Glutamatergic neuron (in vitro differentiated cells): ENCODE measurements at regions not wholly inside any gene's neighbourhood (a gene's known extent, or its start where the extent isn't known, plus 50 kb on each side); places are given as distances from the start of the nearest gene placed in this dataset.

Source experiments
- DNase-seq: peaks from one replicate; pipeline ENCODE4 v3.0.0; 2022
- H3K27ac Mint-ChIP-seq: one replicate; pipeline ENCODE4 v1.8.0; 2020; ENCODE audit warnings: mild to moderate bottlenecking, mixed read lengths, inconsistent platforms; ENCODE audit not compliant: unreplicated experiment
- H3K27me3 Mint-ChIP-seq: one replicate; pipeline ENCODE4 v1.8.0; 2020; ENCODE audit warnings: mild to moderate bottlenecking, moderate library complexity, mixed read lengths, inconsistent platforms; ENCODE audit not compliant: unreplicated experiment
- H3K36me3 Mint-ChIP-seq: one replicate; pipeline ENCODE4 v1.8.0; 2020; ENCODE audit warnings: mild to moderate bottlenecking, mixed read lengths, inconsistent platforms; ENCODE audit not compliant: unreplicated experiment
- H3K4me1 Mint-ChIP-seq: one replicate; pipeline ENCODE4 v1.8.0; 2020; ENCODE audit warnings: mild to moderate bottlenecking, low read depth, mixed read lengths, inconsistent platforms; ENCODE audit not compliant: unreplicated experiment
- H3K4me3 Mint-ChIP-seq: one replicate; pipeline ENCODE4 v1.8.0; 2020; ENCODE audit warnings: mild to moderate bottlenecking, mixed read lengths, inconsistent platforms; ENCODE audit not compliant: unreplicated experiment
- H3K9me3 Mint-ChIP-seq: one replicate; pipeline ENCODE4 v1.8.0; 2020; ENCODE audit warnings: mild to moderate bottlenecking, moderate library complexity, mixed read lengths, inconsistent platforms; ENCODE audit not compliant: unreplicated experiment
- TF ChIP-seq, protein P1 (sequence below): fragments of 200-600 bp; sonication (generic); IDR thresholded peaks from one replicate; pipeline ENCODE4 v1.5.0; 2021; ENCODE audit not compliant: partially characterized antibody, unreplicated experiment

DNA sequence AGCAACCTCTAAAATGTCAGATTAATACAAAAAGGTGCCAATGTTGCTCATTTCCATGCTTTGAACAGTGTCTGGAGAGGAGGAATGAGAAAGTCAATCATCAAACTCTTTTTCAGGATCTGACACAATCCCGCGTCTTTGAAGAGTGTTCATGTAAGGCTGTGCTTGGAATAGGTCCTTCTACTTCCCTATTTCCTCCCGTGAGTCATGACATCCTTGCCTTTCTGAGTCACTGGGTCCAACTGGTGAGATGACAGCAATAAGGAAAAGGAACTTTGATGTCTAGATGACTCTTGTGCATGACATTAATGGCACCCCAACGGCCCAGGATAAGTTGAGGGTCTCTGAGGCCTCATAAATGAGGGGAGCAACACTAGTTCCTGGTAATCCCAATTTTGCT, 109.0 kb upstream of the CELF4 start:
- H3K36me3 Mint-ChIP-seq, result no peaks in the 10 kb centered on the region
- TF ChIP-seq, protein P1, sequence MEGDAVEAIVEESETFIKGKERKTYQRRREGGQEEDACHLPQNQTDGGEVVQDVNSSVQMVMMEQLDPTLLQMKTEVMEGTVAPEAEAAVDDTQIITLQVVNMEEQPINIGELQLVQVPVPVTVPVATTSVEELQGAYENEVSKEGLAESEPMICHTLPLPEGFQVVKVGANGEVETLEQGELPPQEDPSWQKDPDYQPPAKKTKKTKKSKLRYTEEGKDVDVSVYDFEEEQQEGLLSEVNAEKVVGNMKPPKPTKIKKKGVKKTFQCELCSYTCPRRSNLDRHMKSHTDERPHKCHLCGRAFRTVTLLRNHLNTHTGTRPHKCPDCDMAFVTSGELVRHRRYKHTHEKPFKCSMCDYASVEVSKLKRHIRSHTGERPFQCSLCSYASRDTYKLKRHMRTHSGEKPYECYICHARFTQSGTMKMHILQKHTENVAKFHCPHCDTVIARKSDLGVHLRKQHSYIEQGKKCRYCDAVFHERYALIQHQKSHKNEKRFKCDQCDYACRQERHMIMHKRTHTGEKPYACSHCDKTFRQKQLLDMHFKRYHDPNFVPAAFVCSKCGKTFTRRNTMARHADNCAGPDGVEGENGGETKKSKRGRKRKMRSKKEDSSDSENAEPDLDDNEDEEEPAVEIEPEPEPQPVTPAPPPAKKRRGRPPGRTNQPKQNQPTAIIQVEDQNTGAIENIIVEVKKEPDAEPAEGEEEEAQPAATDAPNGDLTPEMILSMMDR, result no peak
- peaks cover 2% of the 10 kb centered on the region for H3K27me3 Mint-ChIP-seq
- peaks cover 2% of the 10 kb centered on the region for H3K9me3 Mint-ChIP-seq
- no peaks in the 10 kb centered on the region for H3K4me1 Mint-ChIP-seq
- no peak overlapping the region for H3K27ac Mint-ChIP-seq
- DNase-seq, result no peak
- H3K4me3 Mint-ChIP-seq, result no peak overlapping the region

DNA sequence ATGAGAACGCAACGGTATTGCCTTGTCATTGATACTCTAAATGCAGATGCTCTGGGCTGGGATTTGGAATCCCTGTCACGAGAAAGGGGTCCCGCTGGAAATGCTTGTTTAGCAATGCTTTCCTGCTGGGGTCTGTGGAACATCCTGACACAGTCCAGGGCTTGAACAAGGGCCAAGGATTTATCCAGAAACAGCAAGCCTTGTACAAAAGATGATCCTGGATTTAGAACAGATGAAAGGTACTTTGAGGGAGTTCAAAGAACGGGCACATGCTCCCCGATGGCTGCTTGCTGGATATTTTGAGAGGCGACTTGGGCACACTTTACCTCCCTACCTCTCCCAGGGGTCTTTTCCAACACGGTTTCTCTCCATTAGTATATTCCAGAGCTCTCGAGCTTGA, 108.1 kb upstream of the CELF4 start:
- no peak for DNase-seq
- no peak overlapping the region for H3K27ac Mint-ChIP-seq
- TF ChIP-seq, protein P1, result no peak

DNA sequence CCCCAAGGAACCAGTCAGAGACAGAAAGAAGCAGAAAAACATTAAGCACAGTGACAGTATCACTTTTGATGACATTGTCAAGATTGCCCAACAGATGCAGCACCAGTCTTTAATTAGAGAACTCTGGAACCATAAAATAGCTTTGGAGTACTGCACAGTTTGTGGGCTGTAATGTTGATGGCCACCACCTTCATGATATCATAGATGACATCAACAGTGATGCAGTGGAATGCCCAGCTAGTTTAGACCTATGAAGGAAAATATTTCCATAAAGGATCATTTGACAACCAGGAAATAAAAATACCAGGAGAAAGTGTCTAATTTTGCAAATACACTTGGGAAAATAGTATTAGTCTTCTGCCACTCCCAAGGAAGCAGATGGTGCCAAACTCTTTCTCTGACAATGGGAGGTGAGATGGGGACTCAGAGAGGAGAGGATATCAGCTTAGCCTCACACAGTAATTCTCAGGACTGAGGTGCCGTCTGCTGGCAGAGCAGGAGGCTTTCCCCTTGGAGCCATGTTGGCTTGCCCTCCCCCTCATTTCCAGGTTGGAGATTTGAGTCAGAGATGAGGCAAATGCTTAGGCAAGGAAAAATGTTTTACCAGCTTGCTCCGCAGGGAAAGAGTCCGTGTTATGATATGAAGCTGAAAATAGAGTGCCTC, 107.5 kb upstream of the CELF4 start:
- no peak for DNase-seq
- H3K27me3 Mint-ChIP-seq, result peaks cover 2% of the 10 kb centered on the region

More for the DNA sequence above, 108.1 kb upstream of the CELF4 start:
- peaks cover 2% of the 10 kb centered on the region for H3K27me3 Mint-ChIP-seq
- peaks cover 2% of the 10 kb centered on the region for H3K9me3 Mint-ChIP-seq
- H3K4me1 Mint-ChIP-seq, result no peaks in the 10 kb centered on the region
- no peak overlapping the region for H3K4me3 Mint-ChIP-seq
- H3K36me3 Mint-ChIP-seq, result no peaks in the 10 kb centered on the region

DNA sequence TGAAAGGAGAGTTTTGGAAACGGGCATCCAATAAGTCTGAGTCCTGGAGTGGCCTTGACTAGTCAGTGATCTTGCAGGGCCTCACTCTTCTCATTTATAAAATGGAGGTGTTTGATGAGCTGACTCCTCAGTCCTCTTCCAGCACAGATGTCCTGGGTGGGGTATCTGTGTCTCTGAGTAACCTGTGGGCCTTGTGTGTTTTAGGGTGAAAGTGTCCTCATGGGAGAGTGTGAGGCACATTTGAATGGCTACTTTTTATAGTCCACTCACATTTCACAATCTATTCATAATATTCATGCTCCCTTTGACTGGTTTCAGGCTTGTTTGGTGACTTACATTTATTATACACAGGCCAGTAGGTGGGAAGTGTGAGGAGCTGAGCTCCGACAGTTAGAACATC, 106.4 kb upstream of the CELF4 start:
- no peaks in the 10 kb centered on the region for H3K4me1 Mint-ChIP-seq
- peaks cover 2% of the 10 kb centered on the region for H3K27me3 Mint-ChIP-seq
- H3K9me3 Mint-ChIP-seq, result peaks cover 3% of the 10 kb centered on the region
- H3K36me3 Mint-ChIP-seq, result no peaks in the 10 kb centered on the region
- H3K4me3 Mint-ChIP-seq, result no peak overlapping the region
- no peak for DNase-seq
- H3K27ac Mint-ChIP-seq, result no peak overlapping the region
- TF ChIP-seq, protein P1, result no peak

More for the DNA sequence above, 107.5 kb upstream of the CELF4 start:
- Mint-ChIP-seq H3K27ac (no peak overlapping the region), H3K9me3 (peaks cover 3% of the 10 kb centered on the region), H3K4me3 (no peak overlapping the region), H3K4me1 (no peaks in the 10 kb centered on the region), H3K36me3 (no peaks in the 10 kb centered on the region)
- TF ChIP-seq, protein P1, result no peak

DNA sequence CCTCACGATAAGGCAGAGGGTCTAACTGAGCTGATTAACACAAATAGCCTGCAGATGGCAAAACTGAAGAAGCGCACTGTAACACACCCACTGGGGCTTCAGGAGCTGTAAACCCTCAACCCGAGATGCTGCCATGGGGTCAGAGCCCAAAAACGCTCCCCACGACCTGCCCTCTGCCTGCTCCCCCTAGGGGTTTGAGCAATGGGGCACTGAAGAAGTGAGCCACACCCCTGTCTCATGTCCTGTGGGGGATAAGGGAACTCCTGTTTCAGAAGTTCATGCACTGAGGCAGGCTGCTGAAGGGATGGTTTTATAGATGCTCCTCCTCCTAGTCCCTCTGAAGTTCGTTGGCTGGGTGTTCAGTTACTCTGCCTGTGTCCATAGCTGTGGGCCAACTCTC, 105.9 kb upstream of the CELF4 start:
- H3K27ac Mint-ChIP-seq, result no peak overlapping the region

More for the DNA sequence above, 105.9 kb upstream of the CELF4 start:
- no peak for DNase-seq
- no peaks in the 10 kb centered on the region for H3K36me3 Mint-ChIP-seq
- TF ChIP-seq, protein P1, result no peak
- peaks cover 2% of the 10 kb centered on the region for H3K27me3 Mint-ChIP-seq
- no peak overlapping the region for H3K4me3 Mint-ChIP-seq
- H3K9me3 Mint-ChIP-seq, result peaks cover 3% of the 10 kb centered on the region
- H3K4me1 Mint-ChIP-seq, result no peaks in the 10 kb centered on the region
